ENCODE measurements at regions not wholly inside any gene's neighbourhood (a gene's known extent, or its start where the extent isn't known, plus 50 kb on each side); places are given as distances from the start of the nearest gene placed in this dataset.

- TF ChIP-seq ATF1 (CRISPR knock-in tag; IDR thresholded peaks at IDR 0.05) (no peak), CTCF (IDR thresholded peaks at IDR 0.05) (no peak), MYBL2 (CRISPR knock-in tag; IDR thresholded peaks at IDR 0.05) (no peak), TEAD4 (CRISPR knock-in tag; IDR thresholded peaks at IDR 0.05) (no peak), ATF6 (CRISPR knock-in tag; IDR thresholded peaks at IDR 0.05) (no peak)
Observed at GRCh38 chr4:72902354-72902753, 167.2 kb downstream of the COX18 start.

Measured in WTC11 (cell line).